Astrocyte (in vitro differentiated cells and primary cell): ENCODE measurements at regions not wholly inside any gene's neighbourhood (a gene's known extent, or its start where the extent isn't known, plus 50 kb on each side); places are given as distances from the start of the nearest gene placed in this dataset.

Experiments used
- CTCF ChIP-seq: IDR thresholded peaks from 2 replicates; pipeline ENCODE4 v1.5.1; 2011; ENCODE audit warnings: low read depth, mild to moderate bottlenecking, inconsistent platforms, low read length, moderate library complexity; ENCODE audit not compliant: insufficient read depth
- EZH2 ChIP-seq: IDR thresholded peaks from 2 replicates; pipeline ENCODE4 v1.6.1; 2012; ENCODE audit warnings: mild to moderate bottlenecking, low read length, inconsistent platforms; ENCODE audit not compliant: insufficient read depth

GRCh38 chr16:54356391-54356790 is 69.8 kb upstream of the IRX3 start:
- TF ChIP-seq CTCF (no peak), EZH2 (no peak)
